Lower leg skin (tissue), 3 donors: ENCODE measurements at regions not wholly inside any gene's neighbourhood (a gene's known extent, or its start where the extent isn't known, plus 50 kb on each side); places are given as distances from the start of the nearest gene placed in this dataset.

ENCODE experiments used
- POLR2A ChIP-seq, 2 donors: fragments of 450-650 bp; IDR thresholded peaks; one replicate each; pipeline ENCODE4 v1.6.1; 2016 to 2017; ENCODE audit warnings: antibody characterized with exemption in 2 of 2, mild to moderate bottlenecking in 1 of 2, moderate library complexity in 1 of 2
- TF ChIP-seq, protein P1 (sequence below), 3 donors: fragments of 450-650 bp; IDR thresholded peaks; one replicate each; pipeline ENCODE4 v1.5.1; 2016; ENCODE audit warnings: antibody characterized with exemption in 3 of 3, mild to moderate bottlenecking in 3 of 3, moderate library complexity in 2 of 3

DNA sequence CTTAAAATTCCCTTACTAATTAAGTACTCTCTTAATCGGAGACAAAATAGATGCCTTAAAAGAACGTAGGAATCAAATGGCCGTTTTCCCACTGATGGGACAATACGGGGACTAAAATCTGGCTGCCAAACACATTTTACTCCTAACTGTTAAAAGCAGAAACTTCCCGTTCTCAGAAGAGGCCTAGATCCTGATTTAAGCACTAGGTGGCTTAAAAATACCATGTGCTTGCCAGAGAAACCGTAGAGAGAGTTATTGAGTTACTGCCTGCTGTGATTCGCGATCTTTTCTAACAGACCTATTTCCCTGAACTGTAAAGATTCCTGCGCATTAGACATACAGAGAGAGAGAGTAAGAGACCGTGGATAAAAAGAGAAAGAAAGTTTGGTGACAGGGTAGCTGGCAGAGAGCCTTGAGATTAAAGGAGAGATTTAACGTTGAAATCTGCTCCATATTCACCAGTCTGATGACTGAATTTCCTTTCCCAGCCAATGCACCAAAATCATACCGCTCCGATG lies 54.4 kb upstream of the STUM start:
- TF ChIP-seq, protein P1, sequence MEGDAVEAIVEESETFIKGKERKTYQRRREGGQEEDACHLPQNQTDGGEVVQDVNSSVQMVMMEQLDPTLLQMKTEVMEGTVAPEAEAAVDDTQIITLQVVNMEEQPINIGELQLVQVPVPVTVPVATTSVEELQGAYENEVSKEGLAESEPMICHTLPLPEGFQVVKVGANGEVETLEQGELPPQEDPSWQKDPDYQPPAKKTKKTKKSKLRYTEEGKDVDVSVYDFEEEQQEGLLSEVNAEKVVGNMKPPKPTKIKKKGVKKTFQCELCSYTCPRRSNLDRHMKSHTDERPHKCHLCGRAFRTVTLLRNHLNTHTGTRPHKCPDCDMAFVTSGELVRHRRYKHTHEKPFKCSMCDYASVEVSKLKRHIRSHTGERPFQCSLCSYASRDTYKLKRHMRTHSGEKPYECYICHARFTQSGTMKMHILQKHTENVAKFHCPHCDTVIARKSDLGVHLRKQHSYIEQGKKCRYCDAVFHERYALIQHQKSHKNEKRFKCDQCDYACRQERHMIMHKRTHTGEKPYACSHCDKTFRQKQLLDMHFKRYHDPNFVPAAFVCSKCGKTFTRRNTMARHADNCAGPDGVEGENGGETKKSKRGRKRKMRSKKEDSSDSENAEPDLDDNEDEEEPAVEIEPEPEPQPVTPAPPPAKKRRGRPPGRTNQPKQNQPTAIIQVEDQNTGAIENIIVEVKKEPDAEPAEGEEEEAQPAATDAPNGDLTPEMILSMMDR (IDR thresholded peaks at IDR 0.05): no peak
- TF ChIP-seq POLR2A (IDR thresholded peaks at IDR 0.05): no peak
